LNCaP clone FGC (cell line): ENCODE measurements at regions not wholly inside any gene's neighbourhood (a gene's known extent, or its start where the extent isn't known, plus 50 kb on each side); places are given as distances from the start of the nearest gene placed in this dataset.
"Not testable (repeated sequence)": the region's sequence is repeated elsewhere in the genome, so short reads cannot be mapped to it uniquely, and the experiment has no call there.

Source experiments
- DNase-seq: peaks from one replicate; pipeline ENCODE4 v3.0.0-alpha.2; 2011; ENCODE audit warnings: low read depth
- H3K4me3 ChIP-seq: 2 replicates; pipeline ENCODE4 v1.5.1; 2011; ENCODE audit warnings: mild to moderate bottlenecking, low read depth, low read length, control low read depth
- TF ChIP-seq, protein P1 (sequence below): IDR thresholded peaks from 2 replicates; pipeline ENCODE4 v1.5.1; 2012; ENCODE audit warnings: mild to moderate bottlenecking; ENCODE audit not compliant: control insufficient read depth, insufficient read depth; ENCODE audit errors: extremely low read depth

DNA sequence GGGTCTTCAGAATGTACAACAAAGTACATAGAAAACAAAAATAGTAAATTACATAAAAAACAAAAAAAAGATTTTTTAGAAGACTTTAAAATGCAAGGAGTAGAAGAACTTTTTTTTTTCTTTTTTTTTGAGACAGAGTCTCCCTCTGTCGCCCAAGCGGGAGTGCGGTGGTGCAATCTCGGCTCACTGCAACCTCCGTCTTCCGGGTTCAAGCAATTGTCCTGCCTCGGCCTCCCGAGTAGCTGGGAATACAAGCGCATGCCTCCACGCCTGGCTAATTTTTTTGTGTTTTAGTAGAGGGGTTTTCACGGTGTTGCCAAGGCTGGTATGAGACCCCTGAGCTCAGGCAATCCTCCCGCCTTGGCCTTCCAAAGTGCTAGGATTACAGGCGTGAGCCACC lies 104.5 kb upstream of the ZC3H15 start:
- TF ChIP-seq, protein P1, sequence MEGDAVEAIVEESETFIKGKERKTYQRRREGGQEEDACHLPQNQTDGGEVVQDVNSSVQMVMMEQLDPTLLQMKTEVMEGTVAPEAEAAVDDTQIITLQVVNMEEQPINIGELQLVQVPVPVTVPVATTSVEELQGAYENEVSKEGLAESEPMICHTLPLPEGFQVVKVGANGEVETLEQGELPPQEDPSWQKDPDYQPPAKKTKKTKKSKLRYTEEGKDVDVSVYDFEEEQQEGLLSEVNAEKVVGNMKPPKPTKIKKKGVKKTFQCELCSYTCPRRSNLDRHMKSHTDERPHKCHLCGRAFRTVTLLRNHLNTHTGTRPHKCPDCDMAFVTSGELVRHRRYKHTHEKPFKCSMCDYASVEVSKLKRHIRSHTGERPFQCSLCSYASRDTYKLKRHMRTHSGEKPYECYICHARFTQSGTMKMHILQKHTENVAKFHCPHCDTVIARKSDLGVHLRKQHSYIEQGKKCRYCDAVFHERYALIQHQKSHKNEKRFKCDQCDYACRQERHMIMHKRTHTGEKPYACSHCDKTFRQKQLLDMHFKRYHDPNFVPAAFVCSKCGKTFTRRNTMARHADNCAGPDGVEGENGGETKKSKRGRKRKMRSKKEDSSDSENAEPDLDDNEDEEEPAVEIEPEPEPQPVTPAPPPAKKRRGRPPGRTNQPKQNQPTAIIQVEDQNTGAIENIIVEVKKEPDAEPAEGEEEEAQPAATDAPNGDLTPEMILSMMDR = no peak
- no peak overlapping the region for H3K4me3 ChIP-seq
- no peak for DNase-seq

DNA sequence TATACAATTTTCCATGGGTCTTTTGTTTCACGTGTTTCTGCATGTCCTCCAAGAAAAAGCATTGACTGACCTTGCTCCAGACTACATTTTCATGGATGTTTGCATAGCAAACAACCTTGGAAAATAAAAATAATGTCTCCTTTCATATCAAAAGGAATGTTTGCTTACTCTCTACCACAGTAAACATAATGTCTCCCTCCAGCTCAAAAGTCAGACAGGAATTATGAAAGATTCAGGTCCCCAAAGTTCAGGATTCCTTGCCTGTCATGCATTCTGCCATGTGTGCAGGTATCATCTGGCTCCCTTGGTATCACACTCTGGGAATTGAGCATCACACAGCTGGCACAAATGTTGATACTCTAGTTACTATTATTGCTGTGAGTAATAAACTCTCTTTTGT lies 103.1 kb upstream of the ZC3H15 start:
- TF ChIP-seq, protein P1 = no peak
- no peak for DNase-seq
- no peak overlapping the region for H3K4me3 ChIP-seq

DNA sequence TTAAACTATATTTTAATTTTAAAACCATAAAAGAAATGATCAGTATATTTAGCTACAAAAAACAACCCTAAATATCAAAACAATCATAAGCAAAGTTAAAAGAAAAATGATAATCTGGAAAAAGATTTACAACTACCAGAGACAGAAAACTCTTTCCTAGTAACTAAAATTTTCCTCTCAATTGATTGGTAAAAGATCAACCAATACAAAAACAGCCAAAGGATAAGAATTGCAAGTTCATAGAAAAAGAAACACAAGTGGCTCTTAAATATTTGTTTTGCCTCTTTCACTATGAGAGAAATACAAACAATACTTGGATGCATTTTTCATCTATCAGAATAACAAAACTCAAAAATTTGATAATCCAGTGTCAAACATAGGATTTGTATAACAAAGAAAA lies 101.8 kb upstream of the ZC3H15 start:
- no peak for DNase-seq
- TF ChIP-seq, protein P1 = no peak
- no peak overlapping the region for H3K4me3 ChIP-seq

DNA sequence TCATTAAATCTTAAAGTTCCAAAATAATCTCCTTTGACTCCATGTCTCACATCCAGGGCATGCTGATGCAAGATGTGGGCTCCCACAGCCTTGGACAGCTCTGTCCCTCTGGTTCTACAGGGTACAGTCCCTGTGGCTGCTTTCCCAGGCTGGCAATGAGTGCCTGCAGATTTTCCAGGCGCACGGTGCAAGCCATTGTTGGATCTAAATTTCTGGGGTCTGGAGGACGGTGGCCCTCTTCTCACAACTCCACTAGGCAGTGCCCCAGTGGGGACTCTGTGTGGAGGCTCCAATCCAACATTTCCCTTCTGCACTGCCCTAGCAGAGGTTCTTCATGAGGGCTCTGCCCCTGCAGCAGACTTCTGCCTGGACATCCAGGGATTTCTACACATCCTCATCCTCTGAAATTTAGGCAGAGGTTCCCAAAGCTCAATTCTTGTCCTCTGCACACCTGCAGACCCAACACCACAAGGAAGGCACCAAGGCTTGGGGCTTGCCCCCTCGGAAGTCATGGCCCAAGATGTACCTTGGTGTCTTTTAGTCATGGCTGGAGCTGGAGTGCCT lies 100.3 kb upstream of the ZC3H15 start:
- H3K4me3 ChIP-seq, DNase-seq: not testable (repeated sequence)

DNA sequence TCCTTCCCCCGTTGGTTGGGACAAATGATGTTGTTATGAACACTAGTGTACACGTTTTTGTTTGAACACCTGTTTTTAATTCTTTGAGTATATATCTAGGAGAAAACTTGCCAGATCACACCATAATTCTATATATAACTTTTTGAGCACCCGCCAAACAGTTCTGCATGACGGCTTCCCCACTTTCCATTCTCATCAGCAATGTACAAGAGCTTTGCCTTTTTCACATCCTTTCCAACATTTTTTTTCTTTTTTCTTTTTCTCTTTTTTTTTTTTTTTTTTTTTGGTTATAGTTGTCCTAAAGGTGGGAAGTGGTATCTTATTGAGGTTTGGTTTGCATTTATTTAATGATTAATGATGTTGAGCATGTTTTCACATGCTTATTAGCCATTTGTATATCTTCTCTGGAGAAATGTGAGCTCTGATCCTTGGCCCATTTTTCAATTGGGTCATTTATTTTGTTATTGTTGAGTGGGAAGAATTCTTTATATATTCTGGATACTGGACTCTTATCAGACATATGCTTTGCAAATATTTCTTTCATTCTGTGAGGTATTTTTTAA lies 86.9 kb upstream of the ZC3H15 start:
- no peak overlapping the region for H3K4me3 ChIP-seq
- DNase-seq = no peak
- TF ChIP-seq, protein P1 = no peak

DNA sequence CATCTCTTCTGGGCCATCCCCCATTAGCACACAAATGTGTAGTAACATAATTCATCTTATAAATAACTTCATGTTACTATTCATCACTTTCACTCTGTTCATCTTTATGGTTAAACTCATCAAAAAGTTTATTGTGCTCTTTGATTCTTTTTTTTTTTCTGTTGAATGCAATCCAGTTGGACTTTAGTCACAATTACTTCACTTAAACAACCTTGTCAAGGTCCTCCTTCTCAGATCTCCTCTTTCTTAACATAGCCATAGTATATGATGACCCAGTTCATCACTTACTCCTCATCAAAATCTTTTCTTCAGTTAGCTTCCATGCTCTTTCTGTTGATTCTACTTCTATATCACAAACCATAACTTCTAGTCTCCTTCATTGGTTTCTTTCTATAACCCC lies 80.2 kb upstream of the ZC3H15 start:
- no peak for DNase-seq
- TF ChIP-seq, protein P1 = no peak

DNA sequence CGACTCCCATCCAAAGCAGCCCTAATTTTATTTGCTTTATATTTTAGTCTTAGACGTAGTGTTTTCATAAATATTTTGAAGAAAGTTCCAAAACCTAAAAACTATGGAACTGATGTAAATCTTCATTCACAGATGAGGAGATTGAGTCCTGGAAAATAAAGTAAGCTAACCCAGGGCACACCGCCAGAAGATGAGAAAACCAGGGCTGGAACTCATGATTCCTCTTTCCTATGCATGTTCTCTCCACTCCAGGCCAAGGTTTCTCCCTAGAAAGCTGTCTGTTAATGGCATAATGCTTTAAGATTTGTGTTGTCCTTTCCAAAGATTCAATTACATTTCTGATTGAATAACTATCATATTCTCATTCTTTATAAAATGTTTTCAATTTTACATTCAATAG lies 78.4 kb upstream of the ZC3H15 start:
- H3K4me3 ChIP-seq = no peak overlapping the region
- DNase-seq = no peak
- TF ChIP-seq, protein P1 = no peak

More for the DNA sequence above, 80.2 kb upstream of the ZC3H15 start:
- no peak overlapping the region for H3K4me3 ChIP-seq
